ENCODE measurements at regions not wholly inside any gene's neighbourhood (a gene's known extent, or its start where the extent isn't known, plus 50 kb on each side); places are given as distances from the start of the nearest gene placed in this dataset.

- H3K9ac ChIP-seq (ENCODE audit: low read length) = no peak overlapping the region
- peaks cover 3% of the 10 kb centered on the region; the same call in 1 of the 2 replicates for H3K27me3 ChIP-seq (ENCODE audit: low read depth, low read length)
- no peak overlapping the region for H3K4me2 ChIP-seq (ENCODE audit: low read length)
- no peak overlapping the region for H3K27ac ChIP-seq (ENCODE audit: low read length)
- H3K9me3 ChIP-seq (ENCODE audit: insufficient read depth, low read length) = no peaks in the 10 kb centered on the region
- no peak overlapping the region for H3K4me3 ChIP-seq (ENCODE audit: low read length)
- H3K36me3 ChIP-seq (replicated peaks; ENCODE audit: low read depth, low read length) = no peaks in the 10 kb centered on the region
- no peaks in the 10 kb centered on the region for H3K4me1 ChIP-seq (ENCODE audit: low read length)
- no peaks in the 10 kb centered on the region for H4K20me1 ChIP-seq (ENCODE audit: insufficient read depth, low read length)
- H2AFZ ChIP-seq (ENCODE audit: low read depth, low read length) = no peak overlapping the region
- no peak for TF ChIP-seq EZH2phosphoT487 (IDR thresholded peaks at IDR 0.05; ENCODE audit: low read depth)
- TF ChIP-seq CTCF (IDR thresholded peaks at IDR 0.05; ENCODE audit: low read depth, low read length) = no peak
- H3K79me2 ChIP-seq (ENCODE audit: low read length) = no peaks in the 10 kb centered on the region
Measured at GRCh38 chr20:4073852-4074741, 58.7 kb upstream of the RNF24 start.

- TF ChIP-seq EZH2phosphoT487 (IDR thresholded peaks at IDR 0.05; ENCODE audit: low read depth) (no peak), CTCF (IDR thresholded peaks at IDR 0.05; ENCODE audit: low read depth, low read length) (no peak)
- no peaks in the 10 kb centered on the region for H3K9me3 ChIP-seq (ENCODE audit: insufficient read depth, low read length)
- no peaks in the 10 kb centered on the region for H4K20me1 ChIP-seq (ENCODE audit: insufficient read depth, low read length)
- no peak overlapping the region for H3K27ac ChIP-seq (ENCODE audit: low read length)
- no peak overlapping the region for H3K4me2 ChIP-seq (ENCODE audit: low read length)
- no peak overlapping the region for H2AFZ ChIP-seq (ENCODE audit: low read depth, low read length)
- H3K27me3 ChIP-seq (ENCODE audit: low read depth, low read length) = 0 out of 2 replicates have a peak, but pooled peaks cover 3% of the 10 kb centered on the region
- no peak overlapping the region for H3K4me3 ChIP-seq (ENCODE audit: low read length)
- no peaks in the 10 kb centered on the region for H3K4me1 ChIP-seq (ENCODE audit: low read length)
- H3K79me2 ChIP-seq (ENCODE audit: low read length) = no peaks in the 10 kb centered on the region
- no peaks in the 10 kb centered on the region for H3K36me3 ChIP-seq (replicated peaks; ENCODE audit: low read depth, low read length)
- no peak overlapping the region for H3K9ac ChIP-seq (ENCODE audit: low read length)
Measured at GRCh38 chr20:4071178-4071693, 55.9 kb upstream of the RNF24 start.

- H3K36me3 ChIP-seq (replicated peaks; ENCODE audit: low read depth, low read length) = no peaks in the 10 kb centered on the region
- no peaks in the 10 kb centered on the region for H3K4me1 ChIP-seq (ENCODE audit: low read length)
- no peak overlapping the region for H3K4me2 ChIP-seq (ENCODE audit: low read length)
- no peaks in the 10 kb centered on the region for H3K79me2 ChIP-seq (ENCODE audit: low read length)
- no peaks in the 10 kb centered on the region for H3K9me3 ChIP-seq (ENCODE audit: insufficient read depth, low read length)
- H4K20me1 ChIP-seq (ENCODE audit: insufficient read depth, low read length) = no peaks in the 10 kb centered on the region
- no peak overlapping the region for H3K4me3 ChIP-seq (ENCODE audit: low read length)
- H3K9ac ChIP-seq (ENCODE audit: low read length) = no peak overlapping the region
- no peak overlapping the region for H2AFZ ChIP-seq (ENCODE audit: low read depth, low read length)
- no peak overlapping the region for H3K27ac ChIP-seq (ENCODE audit: low read length)
- no peak for TF ChIP-seq EZH2phosphoT487 (IDR thresholded peaks at IDR 0.05; ENCODE audit: low read depth)
- TF ChIP-seq CTCF (IDR thresholded peaks at IDR 0.05; ENCODE audit: low read depth, low read length) = no peak
- H3K27me3 ChIP-seq (ENCODE audit: low read depth, low read length) = no peaks in the 10 kb centered on the region
Measured at GRCh38 chr20:4070323-4071177, 55.2 kb upstream of the RNF24 start.

- no peak overlapping the region for H3K4me2 ChIP-seq (ENCODE audit: low read length)
- no peaks in the 10 kb centered on the region for H4K20me1 ChIP-seq (ENCODE audit: insufficient read depth, low read length)
- no peak overlapping the region for H3K9ac ChIP-seq (ENCODE audit: low read length)
- H3K27ac ChIP-seq (ENCODE audit: low read length) = no peak overlapping the region
- no peak overlapping the region for H2AFZ ChIP-seq (ENCODE audit: low read depth, low read length)
- no peaks in the 10 kb centered on the region for H3K79me2 ChIP-seq (ENCODE audit: low read length)
- H3K4me3 ChIP-seq (ENCODE audit: low read length) = no peak overlapping the region
- no peaks in the 10 kb centered on the region for H3K36me3 ChIP-seq (replicated peaks; ENCODE audit: low read depth, low read length)
- TF ChIP-seq CTCF (IDR thresholded peaks at IDR 0.05; ENCODE audit: low read depth, low read length) (no peak), EZH2phosphoT487 (IDR thresholded peaks at IDR 0.05; ENCODE audit: low read depth) (no peak)
- no peaks in the 10 kb centered on the region for H3K27me3 ChIP-seq (ENCODE audit: low read depth, low read length)
- H3K4me1 ChIP-seq (ENCODE audit: low read length) = no peaks in the 10 kb centered on the region
- H3K9me3 ChIP-seq (ENCODE audit: insufficient read depth, low read length) = no peaks in the 10 kb centered on the region
Measured at GRCh38 chr20:4069751-4070150, 54.4 kb upstream of the RNF24 start.
